ENCODE measurements at regions not wholly inside any gene's neighbourhood (a gene's known extent, or its start where the extent isn't known, plus 50 kb on each side); places are given as distances from the start of the nearest gene placed in this dataset.
A peak's percentile ranks its signal among the peaks of the same experiment; 100 is the strongest.

- Histone ChIP-seq H3K27ac (no peak overlapping the region), H3K4me3 (no peak overlapping the region), H3K4me2 (no peak overlapping the region), H3K4me1 (no peaks in the 10 kb centered on the region), H3K9me3 (peaks cover 4% of the 10 kb centered on the region; the same call in 1 of the 3 replicates)
- no peak for TF ChIP-seq HDAC2 (IDR thresholded peaks at IDR 0.05)
- no peak for TF ChIP-seq HMGXB4 (CRISPR knock-in tag; IDR thresholded peaks at IDR 0.05; ENCODE audit: borderline replicate concordance)
- no peak for ATAC-seq
- CTCF ChIA-PET = no interaction called here
- 0% methylated on average over 2 of the region's 2 CpGs for WGBS (ENCODE audit: missing lambda C conversion rate)
- no peak for FAIRE-seq
- POLR2A ChIA-PET = no interaction called here
- DNase-seq (ENCODE audit: low read depth in 1 of 2, low spot score in 1 of 2) = no peak
Measured at GRCh38 chrX:91108761-91109160, 325.9 kb upstream of the PABPC5 start.

- ChIA-PET POLR2A (no interaction called here), CTCF (no interaction called here)
- TF ChIP-seq FOSL2 (IDR thresholded peaks at IDR 0.05) = no peak
- TF ChIP-seq FOSL2 (CRISPR knock-in tag; IDR thresholded peaks at IDR 0.05) = no peak
- no peak for TF ChIP-seq ZFP36 (IDR thresholded peaks at IDR 0.05; ENCODE audit: borderline replicate concordance, partially characterized antibody)
- TF ChIP-seq CHD2 (IDR thresholded peaks at IDR 0.05; ENCODE audit: low read length, partially characterized antibody) = no peak
- TF ChIP-seq POLR2AphosphoS2 (conservative IDR thresholded peaks at IDR 0.05; ENCODE audit: low read length) = no peak
- TF ChIP-seq REST (IDR thresholded peaks at IDR 0.05) = no peak
- no peak for TF ChIP-seq KDM5A (IDR thresholded peaks at IDR 0.05)
- TF ChIP-seq EP300 (IDR thresholded peaks at IDR 0.05) = no peak
- TF ChIP-seq HOXB5 (CRISPR knock-in tag; IDR thresholded peaks at IDR 0.05) = no peak
- no peak for TF ChIP-seq HEYL (CRISPR knock-in tag; IDR thresholded peaks at IDR 0.05)
- no peak for TF ChIP-seq FOXS1 (CRISPR knock-in tag; IDR thresholded peaks at IDR 0.05)
- no peak for TF ChIP-seq HES2 (IDR thresholded peaks at IDR 0.05)
- no peak for TF ChIP-seq ELK1 (IDR thresholded peaks at IDR 0.05; ENCODE audit: low read depth, low read length)
- no peak for TF ChIP-seq HDAC2 (IDR thresholded peaks at IDR 0.05)
- TF ChIP-seq ZSCAN20 (CRISPR knock-in tag; IDR thresholded peaks at IDR 0.05) = no peak
- TF ChIP-seq TP53 (CRISPR knock-in tag; IDR thresholded peaks at IDR 0.05) = no peak
- no peak for TF ChIP-seq RAD21 (conservative IDR thresholded peaks at IDR 0.05 in 1 of 2, IDR thresholded peaks at IDR 0.05 in 1 of 2)
- no peak for TF ChIP-seq EHMT2 (IDR thresholded peaks at IDR 0.05; ENCODE audit: low read depth)
- DNase-seq (ENCODE audit: low read depth in 1 of 2, low spot score in 1 of 2) (no peak), ATAC-seq (no peak), FAIRE-seq (peak; percentile 43)
- 4% methylated on average over 3 of the region's 3 CpGs for WGBS (ENCODE audit: missing lambda C conversion rate)
- H3K9me3 ChIP-seq = no peaks in the 10 kb centered on the region
- no peaks in the 10 kb centered on the region for H3K4me1 ChIP-seq
- no peak overlapping the region for H3K27ac ChIP-seq
- H3K4me2 ChIP-seq = no peak overlapping the region
- no peak overlapping the region for H3K4me3 ChIP-seq
Measured at GRCh38 chrX:91122151-91122694, 312.4 kb upstream of the PABPC5 start.

All from A549 (cell line).